GM18505 (cell line): ENCODE measurements at regions not wholly inside any gene's neighbourhood (a gene's known extent, or its start where the extent isn't known, plus 50 kb on each side); places are given as distances from the start of the nearest gene placed in this dataset.

Experiments used
- ATAC-seq: cut with Tn5 transposase; IDR thresholded peaks from one replicate; pipeline ENCODE4 v1.9.1; 2021; ENCODE audit not compliant: unreplicated experiment
- POLR2A ChIP-seq: IDR thresholded peaks from 4 replicates; pipeline ENCODE4 v1.6.1; 2011; ENCODE audit warnings: borderline replicate concordance; ENCODE audit not compliant: insufficient read depth, insufficient read length; ENCODE audit errors: extremely low read depth

DNA sequence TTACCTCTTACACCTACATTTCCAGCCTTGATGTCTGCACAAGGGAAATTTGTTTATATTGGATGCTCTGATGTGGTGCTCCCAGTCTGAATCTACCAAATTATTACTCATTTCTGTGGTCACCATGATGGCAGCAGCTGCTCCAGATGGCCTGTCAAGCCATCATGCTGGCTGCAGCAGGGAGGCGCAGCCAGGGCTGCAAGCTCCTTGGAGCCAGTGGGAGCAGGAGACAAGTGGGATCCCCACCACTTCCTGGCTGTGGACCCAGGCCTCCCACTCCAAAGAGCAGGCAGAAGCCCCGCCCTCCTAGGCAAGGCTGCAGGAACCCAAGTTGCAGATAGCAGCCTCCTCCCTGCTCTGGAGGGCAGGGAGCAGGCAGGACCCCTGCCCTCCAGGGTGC lies 241.1 kb upstream of the ATP10B start:
- TF ChIP-seq POLR2A, result no peak
- ATAC-seq, result no peak

DNA sequence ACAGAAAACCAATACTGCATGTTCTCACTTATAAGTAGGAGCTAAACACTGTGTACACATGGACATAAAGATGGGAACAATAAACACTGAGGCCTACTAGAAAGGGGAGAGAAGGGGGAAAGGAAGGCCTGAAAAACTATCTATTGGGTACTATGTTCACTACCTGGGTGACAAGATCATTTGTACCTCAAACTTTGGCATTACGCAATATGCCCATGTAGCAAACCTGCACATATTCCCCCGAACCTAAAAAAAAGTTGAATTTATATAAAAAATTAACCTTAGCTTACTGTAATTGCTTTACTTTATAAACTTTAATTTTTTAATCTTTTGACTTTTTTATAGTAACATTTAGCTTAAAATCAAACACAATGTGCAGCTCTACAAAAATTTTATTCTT lies 237.6 kb upstream of the ATP10B start:
- no peak for ATAC-seq
- no peak for TF ChIP-seq POLR2A

DNA sequence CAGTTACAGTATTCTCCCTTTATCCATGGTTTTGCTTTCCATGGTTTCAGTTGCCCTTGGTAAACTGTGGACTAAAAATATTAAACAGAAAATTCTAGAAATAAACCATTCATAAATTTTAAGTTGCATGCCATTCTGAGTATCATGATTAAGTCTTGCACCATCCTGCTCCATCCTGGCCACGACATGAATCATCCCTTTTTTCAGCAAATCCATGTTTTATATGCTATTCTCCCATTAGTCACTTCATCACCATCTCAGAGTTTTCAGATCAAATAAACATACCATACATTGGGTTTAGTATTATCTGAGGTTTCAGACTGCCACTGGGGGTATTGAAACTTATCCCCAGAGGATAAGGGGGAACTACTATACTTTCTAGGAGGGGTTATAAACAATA lies 234.4 kb upstream of the ATP10B start:
- no peak for TF ChIP-seq POLR2A
- ATAC-seq, result no peak

DNA sequence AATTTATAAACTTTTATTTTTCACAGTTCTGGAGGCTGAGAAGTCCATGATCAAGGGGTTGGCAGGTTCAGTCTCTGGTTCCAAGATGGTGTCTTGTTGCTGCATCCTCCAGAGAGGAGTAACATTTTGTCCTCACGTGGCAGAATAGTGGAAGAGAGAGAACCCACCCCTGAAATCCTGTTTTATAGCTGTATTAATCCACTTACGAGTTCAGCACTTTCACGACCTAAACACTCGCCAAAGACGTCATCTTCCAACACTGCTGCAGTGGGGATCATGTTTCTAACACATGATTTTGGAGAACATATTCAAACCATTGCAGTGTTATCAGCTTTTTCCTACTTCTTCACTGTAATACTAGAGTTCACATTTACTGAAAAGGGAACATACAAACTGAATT lies 233.0 kb upstream of the ATP10B start:
- no peak for TF ChIP-seq POLR2A
- ATAC-seq, result no peak

DNA sequence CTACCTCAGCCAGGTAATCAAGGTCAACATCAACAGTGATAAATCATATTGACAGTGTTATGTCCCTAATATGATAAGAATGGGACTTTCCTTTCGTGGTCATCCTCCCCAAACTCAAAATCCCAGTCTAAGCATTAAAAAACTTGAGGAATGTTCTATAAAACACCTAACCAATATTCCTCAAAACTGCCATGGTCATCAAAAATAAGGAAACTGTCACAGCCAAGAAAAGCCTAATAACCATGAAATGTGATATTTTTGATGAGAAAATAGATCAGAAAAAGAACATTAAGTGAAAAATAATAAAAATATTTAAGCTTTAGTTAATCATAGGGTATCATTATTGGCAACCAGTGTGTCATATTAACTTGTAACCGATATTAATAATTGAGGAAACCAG lies 232.1 kb upstream of the ATP10B start:
- TF ChIP-seq POLR2A, result no peak
- ATAC-seq, result no peak

- no peak for TF ChIP-seq POLR2A
- ATAC-seq, result no peak
Observed at GRCh38 chr5:161078793-161079192, 226.8 kb upstream of the ATP10B start.

- ATAC-seq, result no peak
- no peak for TF ChIP-seq POLR2A
Observed at GRCh38 chr5:161077936-161078545, 226.0 kb upstream of the ATP10B start.

- TF ChIP-seq POLR2A, result no peak
- no peak for ATAC-seq
Observed at GRCh38 chr5:161077496-161077895, 225.5 kb upstream of the ATP10B start.

- no peak for ATAC-seq
Observed at GRCh38 chr5:161064781-161065180, 212.8 kb upstream of the ATP10B start.

DNA sequence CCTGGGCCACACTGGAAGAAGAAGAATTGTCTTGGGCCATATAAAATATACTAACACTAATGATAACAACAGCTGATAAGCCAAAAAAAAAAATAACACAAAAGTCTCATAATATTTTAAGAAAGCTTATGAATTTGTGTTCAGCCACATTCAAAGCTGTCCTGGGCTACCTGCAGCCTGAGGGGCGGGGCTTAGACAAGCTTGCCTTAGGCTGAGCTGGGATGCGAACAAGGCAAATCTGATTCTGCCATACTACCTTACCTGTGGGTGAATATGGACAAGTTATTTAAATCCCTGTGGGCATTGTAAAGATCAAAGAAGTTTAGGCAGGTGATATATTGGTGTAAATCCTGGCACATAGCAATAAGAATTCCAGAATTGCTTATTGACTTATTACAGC lies 212.3 kb upstream of the ATP10B start:
- no peak for TF ChIP-seq POLR2A
- ATAC-seq, result no peak

More at GRCh38 chr5:161064781-161065180, 212.8 kb upstream of the ATP10B start:
- no peak for TF ChIP-seq POLR2A

- TF ChIP-seq POLR2A, result no peak
- ATAC-seq, result no peak
Observed at GRCh38 chr5:161058781-161059180, 206.8 kb upstream of the ATP10B start.

- no peak for ATAC-seq
- no peak for TF ChIP-seq POLR2A
Observed at GRCh38 chr5:161051920-161052500, 200.0 kb upstream of the ATP10B start.

- TF ChIP-seq POLR2A, result no peak
- ATAC-seq, result no peak
Observed at GRCh38 chr5:161047024-161047423, 195.0 kb upstream of the ATP10B start.

DNA sequence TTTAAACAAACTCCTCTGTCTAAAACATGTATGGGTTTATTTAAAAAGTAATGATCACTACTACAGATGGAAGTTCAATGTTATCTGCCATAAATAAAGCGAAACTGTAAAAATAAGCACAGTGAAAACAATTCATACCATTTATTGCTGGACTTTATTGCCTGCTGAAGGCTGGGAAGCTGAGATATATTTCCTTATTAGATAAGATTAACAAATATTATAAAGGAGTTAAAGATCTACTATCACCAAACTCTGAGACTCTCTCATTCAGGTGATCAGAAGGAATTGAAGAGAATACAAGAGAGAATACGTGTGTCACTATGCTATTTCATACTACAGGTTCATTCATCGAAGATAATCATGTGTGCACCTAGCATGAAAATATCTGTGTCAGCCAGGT lies 190.9 kb upstream of the ATP10B start:
- ATAC-seq, result no peak
- TF ChIP-seq POLR2A, result no peak

DNA sequence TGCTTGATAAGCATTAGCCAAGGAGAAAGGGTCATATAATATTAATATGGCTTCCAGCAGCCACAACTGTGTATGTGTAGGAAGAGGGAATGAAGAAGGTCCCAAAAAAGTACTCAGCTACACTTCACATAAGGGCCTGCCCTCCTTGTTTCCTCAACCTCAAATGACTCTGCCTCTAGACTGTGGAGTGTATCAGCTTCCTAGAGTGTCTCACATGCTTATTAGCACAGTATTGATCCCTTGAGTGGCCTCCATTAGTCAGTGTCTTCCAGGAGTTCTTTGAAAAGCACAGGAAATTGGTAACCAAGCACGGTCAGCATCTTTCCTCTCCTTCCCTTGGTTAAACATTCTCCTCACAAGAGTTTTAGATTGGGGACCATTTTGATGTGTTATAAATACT lies 190.4 kb upstream of the ATP10B start:
- no peak for TF ChIP-seq POLR2A
- no peak for ATAC-seq

GRCh38 chr5:161040818-161041217 lies 188.8 kb upstream of the ATP10B start:
- no peak for ATAC-seq
- TF ChIP-seq POLR2A, result no peak

GRCh38 chr5:161036296-161036695 lies 184.3 kb upstream of the ATP10B start:
- no peak for ATAC-seq
- no peak for TF ChIP-seq POLR2A
